Mesendoderm (in vitro differentiated cells): ENCODE measurements at regions not wholly inside any gene's neighbourhood (a gene's known extent, or its start where the extent isn't known, plus 50 kb on each side); places are given as distances from the start of the nearest gene placed in this dataset.
"Not testable (repeated sequence)": the region's sequence is repeated elsewhere in the genome, so short reads cannot be mapped to it uniquely, and the experiment has no call there.

Experiments
- DNase-seq: peaks from one replicate; pipeline ENCODE4 v3.0.0; 2013
- H2AK5ac ChIP-seq: 2 replicates; pipeline ENCODE4 v1.6.1; 2013; ENCODE audit warnings: low read length, inconsistent platforms
- H2BK120ac ChIP-seq: 2 replicates; pipeline ENCODE4 v1.6.1; 2013; ENCODE audit warnings: low read depth, mild to moderate bottlenecking, low read length, moderate library complexity, mixed read lengths
- H2BK15ac ChIP-seq: replicated peaks from 2 replicates; pipeline ENCODE4 v1.6.1; 2013; ENCODE audit warnings: low read depth, mild to moderate bottlenecking, moderate library complexity
- H2BK5ac ChIP-seq: 2 replicates; pipeline ENCODE4 v1.6.1; 2013; ENCODE audit warnings: low read length, inconsistent platforms
- H3K18ac ChIP-seq: 2 replicates; pipeline ENCODE4 v1.6.1; 2013; ENCODE audit warnings: mild to moderate bottlenecking, low read length, mixed read lengths
- H3K23ac ChIP-seq: one replicate; pipeline ENCODE4 v1.6.1; 2013; ENCODE audit warnings: low read length
- H3K27ac ChIP-seq: 2 replicates; pipeline ENCODE4 v1.5.1; 2013; ENCODE audit warnings: low read depth, mild to moderate bottlenecking, inconsistent platforms, low read length, moderate library complexity
- H3K27me3 ChIP-seq: 2 replicates; pipeline ENCODE4 v1.6.1; 2013; ENCODE audit warnings: low read length, control low read depth, mild to moderate bottlenecking, inconsistent platforms; ENCODE audit not compliant: insufficient read depth, poor library complexity
- H3K36me3 ChIP-seq: 2 replicates; pipeline ENCODE4 v1.6.1; 2013; ENCODE audit warnings: low read length, inconsistent platforms; ENCODE audit not compliant: control insufficient read depth, insufficient read depth
- H3K4ac ChIP-seq: one replicate; pipeline ENCODE4 v1.6.1; 2013; ENCODE audit warnings: low read depth, mild to moderate bottlenecking, low read length, moderate library complexity
- H3K4me1 ChIP-seq: 2 replicates; pipeline ENCODE4 v1.6.1; 2013; ENCODE audit warnings: low read depth, low read length, inconsistent platforms; ENCODE audit not compliant: control insufficient read depth
- H3K4me2 ChIP-seq: 2 replicates; pipeline ENCODE4 v1.6.1; 2013; ENCODE audit warnings: low read length
- H3K4me3 ChIP-seq: 2 replicates; pipeline ENCODE4 v1.5.1; 2013; ENCODE audit warnings: mild to moderate bottlenecking, low read length
- H3K56ac ChIP-seq: one replicate; pipeline ENCODE4 v1.6.1; 2013; ENCODE audit warnings: low read length
- H3K79me1 ChIP-seq: 2 replicates; pipeline ENCODE4 v1.6.1; 2013; ENCODE audit warnings: low read length, inconsistent platforms
- H3K79me2 ChIP-seq: 2 replicates; pipeline ENCODE4 v1.6.1; 2013; ENCODE audit warnings: mild to moderate bottlenecking, low read length; ENCODE audit not compliant: control insufficient read depth, insufficient read depth
- H3K9ac ChIP-seq: 2 replicates; pipeline ENCODE4 v1.6.1; 2013; ENCODE audit warnings: low read length, inconsistent platforms
- H4K5ac ChIP-seq: one replicate; pipeline ENCODE4 v1.6.1; 2013; ENCODE audit warnings: low read length
- H4K8ac ChIP-seq: one replicate; pipeline ENCODE4 v1.6.1; 2013; ENCODE audit warnings: low read depth, mild to moderate bottlenecking, control low read depth, low read length, moderate library complexity
- WGBS: extraction: QIAGEN DNeasy Blood & Tissue Kit; methylation state at CpG from one replicate; pipeline ENCODE4 v1.1.7; 2013; ENCODE audit warnings: low lambda C conversion rate, missing lambda C conversion rate; ENCODE audit not compliant: insufficient coverage; ENCODE audit errors: extremely low coverage; 5-methylcytosine and 5-hydroxymethylcytosine counted together

GRCh38 chr6:21282360-21282759, 311.2 kb upstream of the SOX4 start:
- not testable (repeated sequence) for H3K79me2 ChIP-seq, H3K27ac ChIP-seq, DNase-seq, H3K4me3 ChIP-seq, H4K5ac ChIP-seq, H3K4me2 ChIP-seq, H4K8ac ChIP-seq, H3K18ac ChIP-seq, H3K79me1 ChIP-seq, H3K4me1 ChIP-seq, H3K4ac ChIP-seq, H3K36me3 ChIP-seq, H3K27me3 ChIP-seq, H3K56ac ChIP-seq, H3K9ac ChIP-seq, H2BK120ac ChIP-seq, H2BK15ac ChIP-seq, H2BK5ac ChIP-seq, H3K23ac ChIP-seq, H2AK5ac ChIP-seq
- no CpG with 5 or more reads among the region's 3 CpGs for WGBS

GRCh38 chr6:21284166-21284565, 309.4 kb upstream of the SOX4 start:
- H4K5ac ChIP-seq = no peak overlapping the region
- WGBS = no CpG with 5 or more reads among the region's 3 CpGs
- H3K4ac ChIP-seq = no peak overlapping the region
- no peak for DNase-seq
- no peak overlapping the region for H2BK15ac ChIP-seq
- no peaks in the 10 kb centered on the region for H3K79me1 ChIP-seq
- H2AK5ac ChIP-seq = no peak overlapping the region
- no peaks in the 10 kb centered on the region for H3K4me1 ChIP-seq
- no peaks in the 10 kb centered on the region for H3K27me3 ChIP-seq
- H3K18ac ChIP-seq = no peak overlapping the region
- no peak overlapping the region for H3K56ac ChIP-seq
- H3K36me3 ChIP-seq = no peaks in the 10 kb centered on the region
- H3K9ac ChIP-seq = no peak overlapping the region
- no peak overlapping the region for H4K8ac ChIP-seq
- H3K79me2 ChIP-seq = no peaks in the 10 kb centered on the region
- H2BK5ac ChIP-seq = no peak overlapping the region
- no peak overlapping the region for H3K27ac ChIP-seq
- H2BK120ac ChIP-seq = no peak overlapping the region
- no peak overlapping the region for H3K4me3 ChIP-seq
- H3K23ac ChIP-seq = no peak overlapping the region
- H3K4me2 ChIP-seq = no peak overlapping the region

GRCh38 chr6:21284706-21285105, 308.8 kb upstream of the SOX4 start:
- Histone ChIP-seq H3K4me1 (no peaks in the 10 kb centered on the region), H3K4me3 (no peak overlapping the region), H2BK15ac (no peak overlapping the region), H2AK5ac (no peak overlapping the region), H3K56ac (no peak overlapping the region), H3K79me1 (no peaks in the 10 kb centered on the region), H3K4ac (no peak overlapping the region), H2BK120ac (no peak overlapping the region), H4K5ac (no peak overlapping the region), H3K18ac (no peak overlapping the region), H3K27me3 (no peaks in the 10 kb centered on the region), H2BK5ac (no peak overlapping the region), H4K8ac (peak overlapping the region; percentile 60), H3K27ac (no peak overlapping the region), H3K4me2 (no peak overlapping the region), H3K79me2 (no peaks in the 10 kb centered on the region), H3K9ac (no peak overlapping the region), H3K23ac (no peak overlapping the region), H3K36me3 (no peaks in the 10 kb centered on the region)
- no peak for DNase-seq
- no CpG with 5 or more reads among the region's 7 CpGs for WGBS

GRCh38 chr6:21294144-21294543, 299.4 kb upstream of the SOX4 start:
- H3K18ac ChIP-seq = no peak overlapping the region
- H2AK5ac ChIP-seq = no peak overlapping the region
- H2BK5ac ChIP-seq = no peak overlapping the region
- H3K36me3 ChIP-seq = no peaks in the 10 kb centered on the region
- H3K4me3 ChIP-seq = no peak overlapping the region
- H3K4me1 ChIP-seq = no peaks in the 10 kb centered on the region
- no peak overlapping the region for H2BK15ac ChIP-seq
- DNase-seq = no peak
- no peak overlapping the region for H3K9ac ChIP-seq
- no peaks in the 10 kb centered on the region for H3K79me1 ChIP-seq
- H2BK120ac ChIP-seq = no peak overlapping the region
- no peaks in the 10 kb centered on the region for H3K27me3 ChIP-seq
- no peak overlapping the region for H3K4ac ChIP-seq
- WGBS = no CpG with 5 or more reads among the region's 8 CpGs
- H3K27ac ChIP-seq = no peak overlapping the region
- H4K5ac ChIP-seq = no peak overlapping the region
- H3K4me2 ChIP-seq = no peak overlapping the region
- no peaks in the 10 kb centered on the region for H3K79me2 ChIP-seq
- no peak overlapping the region for H3K23ac ChIP-seq
- no peak overlapping the region for H3K56ac ChIP-seq
- H4K8ac ChIP-seq = no peak overlapping the region

- Histone ChIP-seq H3K4me3 (no peak overlapping the region), H3K23ac (no peak overlapping the region), H2BK120ac (no peak overlapping the region), H2BK15ac (no peak overlapping the region), H3K4me2 (no peak overlapping the region), H3K79me1 (no peaks in the 10 kb centered on the region), H3K4me1 (no peaks in the 10 kb centered on the region), H4K8ac (no peak overlapping the region), H2BK5ac (no peak overlapping the region), H3K4ac (no peak overlapping the region), H3K27ac (no peak overlapping the region), H4K5ac (no peak overlapping the region), H3K18ac (no peak overlapping the region), H2AK5ac (no peak overlapping the region), H3K36me3 (no peaks in the 10 kb centered on the region), H3K56ac (no peak overlapping the region), H3K79me2 (no peaks in the 10 kb centered on the region), H3K27me3 (no peaks in the 10 kb centered on the region), H3K9ac (no peak overlapping the region)
- WGBS = no CpG with 5 or more reads among the region's 6 CpGs
- DNase-seq = no peak
Measured at GRCh38 chr6:21295506-21296240, 297.9 kb upstream of the SOX4 start.

- no CpG with 5 or more reads among the region's 3 CpGs for WGBS
- Histone ChIP-seq H3K4me1 (no peaks in the 10 kb centered on the region), H3K79me1 (no peaks in the 10 kb centered on the region), H2BK5ac (no peak overlapping the region), H2BK15ac (no peak overlapping the region), H2AK5ac (no peak overlapping the region), H4K5ac (no peak overlapping the region), H3K56ac (no peak overlapping the region), H3K23ac (no peak overlapping the region), H3K27ac (no peak overlapping the region), H3K18ac (no peak overlapping the region), H3K36me3 (no peaks in the 10 kb centered on the region), H3K4me3 (no peak overlapping the region), H3K27me3 (no peaks in the 10 kb centered on the region), H3K79me2 (no peaks in the 10 kb centered on the region), H3K4me2 (no peak overlapping the region), H4K8ac (no peak overlapping the region), H3K4ac (no peak overlapping the region), H3K9ac (no peak overlapping the region), H2BK120ac (no peak overlapping the region)
- no peak for DNase-seq
Measured at GRCh38 chr6:21297665-21298064, 295.9 kb upstream of the SOX4 start.
